ENCODE measurements at regions not wholly inside any gene's neighbourhood (a gene's known extent, or its start where the extent isn't known, plus 50 kb on each side); places are given as distances from the start of the nearest gene placed in this dataset.

GRCh38 chr12:85654456-85654840, 181.8 kb downstream of the RASSF9 start:
- no peak for TF ChIP-seq EP300 (IDR thresholded peaks at IDR 0.05)
- no peak for TF ChIP-seq CTCF (IDR thresholded peaks at IDR 0.05)

Data from sigmoid colon (tissue), 4 donors.